HG03432 (cell line): ENCODE measurements at regions not wholly inside any gene's neighbourhood (a gene's known extent, or its start where the extent isn't known, plus 50 kb on each side); places are given as distances from the start of the nearest gene placed in this dataset.
A peak's percentile ranks its signal among the peaks of the same experiment; 100 is the strongest.
"Not testable (repeated sequence)": the region's sequence is repeated elsewhere in the genome, so short reads cannot be mapped to it uniquely, and the experiment has no call there.

Experiments
- ATAC-seq: cut with Tn5 transposase; IDR thresholded peaks from one replicate; pipeline ENCODE4 v1.9.1; 2021; ENCODE audit warnings: mild to moderate bottlenecking, moderate library complexity; ENCODE audit not compliant: unreplicated experiment

DNA sequence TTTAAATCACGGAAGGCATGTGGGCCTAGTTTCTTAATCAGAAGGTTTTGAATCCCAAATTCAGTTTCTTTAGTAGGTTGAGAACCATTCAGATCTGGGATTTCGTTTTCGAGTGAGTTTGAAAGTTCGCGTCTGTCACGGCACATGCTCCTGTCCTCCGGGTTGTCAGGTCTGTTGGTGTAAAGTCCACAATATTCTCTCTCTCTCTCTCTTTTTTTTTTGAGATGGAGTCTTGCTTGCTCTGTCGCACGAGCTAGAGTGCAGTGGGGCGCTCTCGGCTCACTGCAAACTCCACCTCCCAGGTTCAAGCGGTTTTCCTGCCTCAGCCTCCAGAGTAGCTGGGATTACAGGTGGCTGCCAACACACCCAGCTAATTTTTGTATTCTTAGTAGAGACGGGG lies 4390.6 kb upstream of the TPTE start:
- not testable (repeated sequence) for ATAC-seq

GRCh38 chr21:6133373-6133772 lies 4388.0 kb upstream of the TPTE start:
- not testable (repeated sequence) for ATAC-seq

GRCh38 chr21:6133852-6134630 lies 4387.3 kb upstream of the TPTE start:
- ATAC-seq, result not testable (repeated sequence)

- ATAC-seq, result not testable (repeated sequence)
Observed at GRCh38 chr21:6136732-6137131, 4384.7 kb upstream of the TPTE start.

DNA sequence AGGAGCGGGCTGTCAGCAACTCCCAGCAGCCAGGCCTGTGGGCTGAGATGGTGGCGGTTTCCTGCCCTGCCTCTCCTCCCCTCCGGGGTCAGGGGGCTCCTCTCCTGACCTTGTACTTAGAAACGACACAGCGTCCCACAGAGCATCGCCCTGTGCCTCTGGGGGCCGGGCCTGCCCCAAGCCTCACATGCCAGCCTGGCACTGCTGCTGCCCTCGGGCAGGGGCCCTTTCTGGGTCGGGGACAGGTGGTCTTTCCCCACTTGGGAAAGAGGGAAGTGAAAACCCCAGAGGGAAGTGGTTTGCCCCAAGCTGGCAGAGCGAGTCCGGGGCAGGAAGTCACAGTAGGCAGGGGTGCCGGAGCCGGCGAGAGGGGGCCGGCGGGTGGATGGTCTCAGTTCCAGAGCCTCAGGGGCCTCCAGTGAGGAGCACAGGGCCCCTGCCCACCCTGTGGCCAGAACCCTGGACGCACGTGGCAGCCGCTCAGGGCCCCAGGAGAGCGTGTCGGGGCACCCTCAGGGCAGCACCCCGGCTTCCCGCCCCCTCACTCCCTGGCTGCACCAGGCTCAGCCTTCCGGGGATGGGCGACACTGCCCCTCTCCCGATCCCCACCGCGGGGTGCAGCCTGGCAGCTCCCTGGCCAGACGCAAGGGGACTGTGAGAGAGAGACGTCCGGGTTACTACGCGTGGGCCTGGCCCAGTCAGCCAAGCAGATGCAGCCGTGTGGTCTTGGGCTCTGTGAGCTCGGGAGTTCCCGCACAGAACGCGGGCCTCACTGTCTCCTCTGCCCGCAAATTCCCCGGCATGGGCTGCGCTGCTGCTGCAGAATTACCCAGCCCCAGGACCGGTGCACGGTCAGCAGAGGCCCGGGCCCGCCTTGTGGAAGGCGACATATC lies 4382.9 kb upstream of the TPTE start:
- peak; percentile 57 for ATAC-seq

- ATAC-seq, result not testable (repeated sequence)
Observed at GRCh38 chr21:6139331-6139730, 4382.1 kb upstream of the TPTE start.

- not testable (repeated sequence) for ATAC-seq
Observed at GRCh38 chr21:6139862-6140261, 4381.5 kb upstream of the TPTE start.

- ATAC-seq, result not testable (repeated sequence)
Observed at GRCh38 chr21:6140467-6141137, 4380.8 kb upstream of the TPTE start.

- not testable (repeated sequence) for ATAC-seq
Observed at GRCh38 chr21:6141138-6141474, 4380.3 kb upstream of the TPTE start.

- ATAC-seq, result not testable (repeated sequence)
Observed at GRCh38 chr21:6153154-6153553, 4368.2 kb upstream of the TPTE start.

GRCh38 chr21:6154524-6155320 lies 4366.7 kb upstream of the TPTE start:
- ATAC-seq, result not testable (repeated sequence)

GRCh38 chr21:6156712-6157389 lies 4364.5 kb upstream of the TPTE start:
- peak; percentile 59 for ATAC-seq

GRCh38 chr21:6157515-6157914 lies 4363.9 kb upstream of the TPTE start:
- ATAC-seq, result peak; percentile 21

- not testable (repeated sequence) for ATAC-seq
Observed at GRCh38 chr21:6158171-6158570, 4363.2 kb upstream of the TPTE start.
